Gastroesophageal sphincter (tissue), 4 donors: ENCODE measurements at regions not wholly inside any gene's neighbourhood (a gene's known extent, or its start where the extent isn't known, plus 50 kb on each side); places are given as distances from the start of the nearest gene placed in this dataset.
"Not testable (repeated sequence)": the region's sequence is repeated elsewhere in the genome, so short reads cannot be mapped to it uniquely, and the experiment has no call there.

Experiments used
- ATAC-seq: fragments of 150-250 bp; one replicate; pipeline ENCODE4 v1.9.1; 2016; ENCODE audit warnings: mild to moderate bottlenecking, moderate library complexity
- H3K27ac ChIP-seq, 4 donors: fragments of 200-600 bp; sonication (generic) in 3 of 4; 1 replicate in 3 of 4; 2 replicates in 1 of 4; pipeline ENCODE4 v1.5.1; 2016 to 2019
- H3K27me3 ChIP-seq: fragments of 200-600 bp; sonication (generic); one replicate; pipeline ENCODE4 v1.5.1; 2019
- H3K36me3 ChIP-seq, 2 donors: fragments of 200-600 bp; sonication (generic); one replicate each; pipeline ENCODE4 v1.5.1; 2019; ENCODE audit warnings: control low read depth in 1 of 2
- H3K4me1 ChIP-seq, 3 donors: fragments of 200-600 bp; sonication (generic); 1 replicate in 2 of 3; 2 replicates in 1 of 3; pipeline ENCODE4 v1.5.1; 2016 to 2019; ENCODE audit warnings: control low read depth in 2 of 3
- H3K4me3 ChIP-seq, 2 donors: fragments of 200-600 bp; sonication (generic); one replicate each; pipeline ENCODE4 v1.5.1; 2019; ENCODE audit warnings: mild to moderate bottlenecking in 1 of 2, moderate library complexity in 1 of 2
- H3K9me3 ChIP-seq, 3 donors: fragments of 200-600 bp; sonication (generic); one replicate each; pipeline ENCODE4 v1.5.1; 2017 to 2019; ENCODE audit warnings: control low read depth in 2 of 3
- EP300 ChIP-seq: sonication (generic); formaldehyde crosslinking; IDR thresholded peaks from one replicate; pipeline ENCODE4 v1.6.1; 2017; ENCODE audit warnings: antibody characterized with exemption, mild to moderate bottlenecking
- POLR2A ChIP-seq, 2 donors: fragments of 450-650 bp; IDR thresholded peaks; one replicate each; pipeline ENCODE4 v1.6.1; 2017; ENCODE audit warnings: antibody characterized with exemption in 2 of 2, mild to moderate bottlenecking in 2 of 2, moderate library complexity in 1 of 2
- POLR2AphosphoS5 ChIP-seq: sonication (generic); formaldehyde crosslinking; IDR thresholded peaks from one replicate; pipeline ENCODE4 v1.6.1; 2017; ENCODE audit warnings: antibody characterized with exemption
- WGBS, 2 donors: methylation state at CpG; one replicate each; pipeline ENCODE4 v1.1.5; 2018; ENCODE audit warnings: low coverage in 1 of 2; 5-methylcytosine and 5-hydroxymethylcytosine counted together
- TF ChIP-seq, protein P1 (sequence below), 4 experiments: fragments of 200-600 bp in 2 of 4; fragments of 450-650 bp in 2 of 4; sonication (generic) in 1 of 4; IDR thresholded peaks; one replicate each; pipeline ENCODE4 v1.5.1; 2017 to 2019; ENCODE audit warnings: antibody characterized with exemption in 4 of 4, mild to moderate bottlenecking in 2 of 4, moderate library complexity in 2 of 4

GRCh38 chr14:106733771-106734170, 1207.4 kb downstream of the TMEM121 start:
- Histone ChIP-seq H3K27ac (no peak overlapping the region), H3K36me3 (no peaks in the 10 kb centered on the region), H3K27me3 (no peaks in the 10 kb centered on the region), H3K4me3 (no peak overlapping the region), H3K4me1 (no peaks in the 10 kb centered on the region), H3K9me3 (no peaks in the 10 kb centered on the region)
- ATAC-seq = no peak
- 20% methylated on average over 1 of the region's 2 CpGs; no CpG with 5 or more reads in 1 of the 2 donors for WGBS, 2 donors
- TF ChIP-seq, protein P1, sequence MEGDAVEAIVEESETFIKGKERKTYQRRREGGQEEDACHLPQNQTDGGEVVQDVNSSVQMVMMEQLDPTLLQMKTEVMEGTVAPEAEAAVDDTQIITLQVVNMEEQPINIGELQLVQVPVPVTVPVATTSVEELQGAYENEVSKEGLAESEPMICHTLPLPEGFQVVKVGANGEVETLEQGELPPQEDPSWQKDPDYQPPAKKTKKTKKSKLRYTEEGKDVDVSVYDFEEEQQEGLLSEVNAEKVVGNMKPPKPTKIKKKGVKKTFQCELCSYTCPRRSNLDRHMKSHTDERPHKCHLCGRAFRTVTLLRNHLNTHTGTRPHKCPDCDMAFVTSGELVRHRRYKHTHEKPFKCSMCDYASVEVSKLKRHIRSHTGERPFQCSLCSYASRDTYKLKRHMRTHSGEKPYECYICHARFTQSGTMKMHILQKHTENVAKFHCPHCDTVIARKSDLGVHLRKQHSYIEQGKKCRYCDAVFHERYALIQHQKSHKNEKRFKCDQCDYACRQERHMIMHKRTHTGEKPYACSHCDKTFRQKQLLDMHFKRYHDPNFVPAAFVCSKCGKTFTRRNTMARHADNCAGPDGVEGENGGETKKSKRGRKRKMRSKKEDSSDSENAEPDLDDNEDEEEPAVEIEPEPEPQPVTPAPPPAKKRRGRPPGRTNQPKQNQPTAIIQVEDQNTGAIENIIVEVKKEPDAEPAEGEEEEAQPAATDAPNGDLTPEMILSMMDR (IDR thresholded peaks at IDR 0.05) = no peak
- TF ChIP-seq POLR2A (IDR thresholded peaks at IDR 0.05) (no peak), POLR2AphosphoS5 (no peak), EP300 (no peak)

- Histone ChIP-seq H3K4me1 (no peaks in the 10 kb centered on the region), H3K9me3 (no peaks in the 10 kb centered on the region), H3K27ac (no peak overlapping the region), H3K4me3 (no peak overlapping the region), H3K27me3 (no peaks in the 10 kb centered on the region), H3K36me3 (no peaks in the 10 kb centered on the region)
- no peak for ATAC-seq
- no peak for TF ChIP-seq EP300
- no peak for TF ChIP-seq POLR2A (IDR thresholded peaks at IDR 0.05)
- TF ChIP-seq POLR2AphosphoS5 = no peak
- TF ChIP-seq, protein P1 (IDR thresholded peaks at IDR 0.05) = no peak
- no CpG with 5 or more reads among the region's 9 CpGs for WGBS, 2 donors
Measured at GRCh38 chr14:106737021-106737420, 1210.6 kb downstream of the TMEM121 start.

GRCh38 chr14:106738075-106738474, 1211.7 kb downstream of the TMEM121 start:
- Histone ChIP-seq H3K9me3 (no peaks in the 10 kb centered on the region), H3K27ac (no peak overlapping the region), H3K4me3 (no peak overlapping the region), H3K4me1 (no peaks in the 10 kb centered on the region), H3K27me3 (no peaks in the 10 kb centered on the region), H3K36me3 (no peaks in the 10 kb centered on the region)
- WGBS, 2 donors = no CpG with 5 or more reads among the region's 1 CpG
- no peak for ATAC-seq
- no peak for TF ChIP-seq EP300
- TF ChIP-seq, protein P1 (IDR thresholded peaks at IDR 0.05) = no peak
- TF ChIP-seq POLR2AphosphoS5 = no peak
- TF ChIP-seq POLR2A (IDR thresholded peaks at IDR 0.05) = no peak

- H3K4me3 ChIP-seq, H3K36me3 ChIP-seq, H3K4me1 ChIP-seq, H3K9me3 ChIP-seq, H3K27ac ChIP-seq, ATAC-seq, H3K27me3 ChIP-seq: not testable (repeated sequence)
- WGBS, 2 donors = no CpG with 5 or more reads among the region's 9 CpGs
Measured at GRCh38 chr14:106738598-106739258, 1212.3 kb downstream of the TMEM121 start.

GRCh38 chr14:106741086-106741827, 1214.9 kb downstream of the TMEM121 start:
- not testable (repeated sequence) for H3K4me1 ChIP-seq, ATAC-seq, H3K27ac ChIP-seq, H3K27me3 ChIP-seq, H3K4me3 ChIP-seq, H3K36me3 ChIP-seq, H3K9me3 ChIP-seq
- no CpG with 5 or more reads among the region's 16 CpGs for WGBS, 2 donors

DNA sequence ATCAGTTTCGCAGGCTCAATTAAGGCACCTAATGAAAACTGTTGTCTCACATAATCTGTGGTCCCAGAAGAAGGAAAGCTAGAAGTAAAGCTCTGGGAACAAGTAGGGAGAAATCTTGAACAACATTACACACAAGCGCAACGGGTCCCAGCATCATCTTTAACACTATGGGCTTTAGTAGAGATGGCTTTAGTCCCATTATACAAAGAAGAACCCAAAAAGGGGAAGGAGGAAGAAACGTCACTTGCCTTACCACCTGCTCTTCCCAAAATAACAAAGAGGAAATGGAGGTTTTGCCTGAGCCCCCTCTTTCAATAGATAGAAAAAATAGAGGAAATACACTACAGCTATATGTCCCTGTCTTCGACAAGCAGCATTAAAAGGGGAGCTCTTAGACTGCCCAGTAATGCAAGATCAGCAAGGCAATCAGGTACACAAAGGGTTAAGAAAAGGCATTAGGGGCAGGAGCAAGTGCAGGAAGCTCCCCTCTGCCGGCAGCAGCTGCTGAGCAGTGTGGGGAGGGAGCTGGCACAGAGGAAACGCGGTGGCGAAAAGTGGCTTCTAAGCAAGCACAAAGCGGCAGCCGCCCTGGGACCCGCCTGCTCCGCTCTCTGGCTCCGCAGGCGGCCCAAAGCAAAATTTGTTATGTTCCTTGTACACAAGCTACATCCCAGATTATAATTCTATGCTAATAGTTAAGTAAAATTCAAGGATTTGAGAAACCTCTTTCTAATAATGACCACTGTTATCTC, 1218.8 kb downstream of the TMEM121 start:
- H3K27me3 ChIP-seq, ATAC-seq, H3K36me3 ChIP-seq, H3K9me3 ChIP-seq, H3K4me3 ChIP-seq, H3K27ac ChIP-seq, H3K4me1 ChIP-seq: not testable (repeated sequence)
- WGBS, 2 donors = no CpG with 5 or more reads among the region's 15 CpGs

DNA sequence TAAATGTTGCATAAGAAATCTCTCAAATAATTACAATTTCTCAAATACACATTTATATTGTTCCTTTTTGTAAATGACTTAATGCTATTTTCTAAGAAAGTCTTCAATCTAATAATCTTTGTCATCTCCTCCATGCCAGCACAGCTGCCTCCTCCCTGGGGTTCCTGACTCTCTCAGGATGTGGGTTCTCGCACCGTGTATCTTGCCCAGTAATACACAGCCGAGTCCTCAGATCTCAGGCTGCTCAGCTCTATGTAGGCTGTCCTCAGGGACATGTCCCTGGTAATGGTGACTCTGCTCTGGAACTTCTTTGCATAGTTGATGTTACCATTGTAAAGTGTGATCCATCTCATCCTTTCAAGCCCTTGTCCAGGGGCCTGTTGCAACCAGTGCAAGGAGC, 1223.7 kb downstream of the TMEM121 start:
- not testable (repeated sequence) for H3K27ac ChIP-seq, ATAC-seq, H3K4me3 ChIP-seq, H3K27me3 ChIP-seq, H3K9me3 ChIP-seq, H3K4me1 ChIP-seq, H3K36me3 ChIP-seq
- WGBS, 2 donors = no CpG with 5 or more reads among the region's 3 CpGs

GRCh38 chr14:106753751-106754150, 1227.4 kb downstream of the TMEM121 start:
- not testable (repeated sequence) for H3K4me1 ChIP-seq, ATAC-seq, H3K9me3 ChIP-seq, H3K4me3 ChIP-seq, H3K27me3 ChIP-seq, H3K27ac ChIP-seq, H3K36me3 ChIP-seq
- no CpG with 5 or more reads among the region's 4 CpGs for WGBS, 2 donors

DNA sequence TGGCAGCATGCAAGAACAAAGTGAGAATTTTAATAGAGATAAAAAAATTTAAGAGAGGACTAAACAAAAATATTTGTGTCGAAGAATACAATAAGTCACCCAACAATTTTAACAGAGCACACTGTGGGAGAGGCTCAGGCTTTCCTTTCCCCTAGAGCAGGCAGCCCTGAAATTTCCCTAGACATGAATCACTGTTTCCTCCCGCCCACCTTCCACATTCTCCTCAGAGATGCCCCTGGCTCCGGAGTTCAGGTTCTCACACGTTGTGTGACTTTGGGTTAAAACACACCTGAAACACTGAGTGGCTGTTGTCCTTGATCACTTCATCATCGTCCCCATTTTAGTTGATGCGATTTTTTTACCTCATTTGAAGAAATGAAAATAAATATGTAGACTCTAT, 1231.1 kb downstream of the TMEM121 start:
- not testable (repeated sequence) for H3K27me3 ChIP-seq, H3K4me3 ChIP-seq, H3K4me1 ChIP-seq, H3K27ac ChIP-seq, H3K36me3 ChIP-seq, ATAC-seq, H3K9me3 ChIP-seq
- 31% methylated on average over 6 of the region's 6 CpGs; no CpG with 5 or more reads in 1 of the 2 donors for WGBS, 2 donors
